GM23338 (cell line): ENCODE measurements at regions not wholly inside any gene's neighbourhood (a gene's known extent, or its start where the extent isn't known, plus 50 kb on each side); places are given as distances from the start of the nearest gene placed in this dataset.

Experiments used
- CREB1 ChIP-seq: fragments of 250-450 bp; sonication (Bioruptor Pico); IDR thresholded peaks from 2 replicates; pipeline ENCODE4 v1.5.0; 2020; ENCODE audit warnings: low read depth, mild to moderate bottlenecking, moderate library complexity
- EZH2 ChIP-seq: fragments of 200-600 bp; sonication (generic); IDR thresholded peaks from one replicate; pipeline ENCODE4 v1.8.0; 2017; ENCODE audit warnings: antibody characterized with exemption, mild to moderate bottlenecking, low read depth; ENCODE audit not compliant: unreplicated experiment
- EZH2phosphoT487 ChIP-seq: fragments of 200-600 bp; sonication (generic); IDR thresholded peaks from one replicate; pipeline ENCODE4 v1.8.1; 2018; ENCODE audit warnings: antibody characterized with exemption; ENCODE audit not compliant: unreplicated experiment
- POLR2AphosphoS5 ChIP-seq: IDR thresholded peaks from 2 replicates; pipeline ENCODE4 v1.6.1; 2016; ENCODE audit warnings: antibody characterized with exemption, low read depth
- TF ChIP-seq, protein P1 (sequence below), 2 experiments: fragments of 200-600 bp in 1 of 2; sonication (generic) in 1 of 2; conservative IDR thresholded peaks; 2 replicates each; pipeline versions ENCODE4 v1.5.1 to v1.6.1; 2016 to 2017; ENCODE audit warnings: antibody characterized with exemption in 2 of 2, low read depth in 2 of 2, mild to moderate bottlenecking in 2 of 2, moderate library complexity in 1 of 2

DNA sequence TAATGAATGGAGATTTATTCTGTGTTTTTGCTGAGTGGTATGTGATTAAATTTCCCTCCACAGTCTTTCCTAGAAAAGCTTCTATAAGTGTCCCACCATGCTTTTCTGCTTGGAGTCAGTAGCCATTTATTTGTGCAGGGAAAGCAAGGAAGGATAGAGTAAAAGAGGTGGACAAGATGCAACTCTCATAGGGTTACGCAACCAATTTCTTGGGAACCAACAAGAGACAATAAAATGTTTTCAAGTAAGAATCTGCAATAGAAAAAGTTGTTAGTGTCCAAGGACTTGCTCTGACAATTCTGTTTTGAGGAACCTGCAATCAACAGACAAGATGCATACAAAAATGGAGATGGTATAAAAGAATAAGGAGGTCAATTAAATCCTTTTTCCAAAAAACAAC lies 153.8 kb upstream of the MITF start:
- TF ChIP-seq, protein P1, sequence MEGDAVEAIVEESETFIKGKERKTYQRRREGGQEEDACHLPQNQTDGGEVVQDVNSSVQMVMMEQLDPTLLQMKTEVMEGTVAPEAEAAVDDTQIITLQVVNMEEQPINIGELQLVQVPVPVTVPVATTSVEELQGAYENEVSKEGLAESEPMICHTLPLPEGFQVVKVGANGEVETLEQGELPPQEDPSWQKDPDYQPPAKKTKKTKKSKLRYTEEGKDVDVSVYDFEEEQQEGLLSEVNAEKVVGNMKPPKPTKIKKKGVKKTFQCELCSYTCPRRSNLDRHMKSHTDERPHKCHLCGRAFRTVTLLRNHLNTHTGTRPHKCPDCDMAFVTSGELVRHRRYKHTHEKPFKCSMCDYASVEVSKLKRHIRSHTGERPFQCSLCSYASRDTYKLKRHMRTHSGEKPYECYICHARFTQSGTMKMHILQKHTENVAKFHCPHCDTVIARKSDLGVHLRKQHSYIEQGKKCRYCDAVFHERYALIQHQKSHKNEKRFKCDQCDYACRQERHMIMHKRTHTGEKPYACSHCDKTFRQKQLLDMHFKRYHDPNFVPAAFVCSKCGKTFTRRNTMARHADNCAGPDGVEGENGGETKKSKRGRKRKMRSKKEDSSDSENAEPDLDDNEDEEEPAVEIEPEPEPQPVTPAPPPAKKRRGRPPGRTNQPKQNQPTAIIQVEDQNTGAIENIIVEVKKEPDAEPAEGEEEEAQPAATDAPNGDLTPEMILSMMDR (conservative IDR thresholded peaks at IDR 0.05; ENCODE audit: low read depth in 2 of 2), result no peak
- TF ChIP-seq CREB1, result no peak
- TF ChIP-seq EZH2, result no peak
- TF ChIP-seq EZH2phosphoT487, result no peak
- no peak for TF ChIP-seq POLR2AphosphoS5
